SK-N-DZ (cell line): ENCODE measurements at regions not wholly inside any gene's neighbourhood (a gene's known extent, or its start where the extent isn't known, plus 50 kb on each side); places are given as distances from the start of the nearest gene placed in this dataset.
"Not testable (repeated sequence)": the region's sequence is repeated elsewhere in the genome, so short reads cannot be mapped to it uniquely, and the experiment has no call there.

Experiments used
- DNase-seq: peaks from one replicate; pipeline ENCODE4 v3.0.0-alpha.2; 2015; ENCODE audit warnings: low spot score

GRCh38 chr14:105855246-105855892 is 329.0 kb downstream of the TMEM121 start:
- no peak for DNase-seq

DNA sequence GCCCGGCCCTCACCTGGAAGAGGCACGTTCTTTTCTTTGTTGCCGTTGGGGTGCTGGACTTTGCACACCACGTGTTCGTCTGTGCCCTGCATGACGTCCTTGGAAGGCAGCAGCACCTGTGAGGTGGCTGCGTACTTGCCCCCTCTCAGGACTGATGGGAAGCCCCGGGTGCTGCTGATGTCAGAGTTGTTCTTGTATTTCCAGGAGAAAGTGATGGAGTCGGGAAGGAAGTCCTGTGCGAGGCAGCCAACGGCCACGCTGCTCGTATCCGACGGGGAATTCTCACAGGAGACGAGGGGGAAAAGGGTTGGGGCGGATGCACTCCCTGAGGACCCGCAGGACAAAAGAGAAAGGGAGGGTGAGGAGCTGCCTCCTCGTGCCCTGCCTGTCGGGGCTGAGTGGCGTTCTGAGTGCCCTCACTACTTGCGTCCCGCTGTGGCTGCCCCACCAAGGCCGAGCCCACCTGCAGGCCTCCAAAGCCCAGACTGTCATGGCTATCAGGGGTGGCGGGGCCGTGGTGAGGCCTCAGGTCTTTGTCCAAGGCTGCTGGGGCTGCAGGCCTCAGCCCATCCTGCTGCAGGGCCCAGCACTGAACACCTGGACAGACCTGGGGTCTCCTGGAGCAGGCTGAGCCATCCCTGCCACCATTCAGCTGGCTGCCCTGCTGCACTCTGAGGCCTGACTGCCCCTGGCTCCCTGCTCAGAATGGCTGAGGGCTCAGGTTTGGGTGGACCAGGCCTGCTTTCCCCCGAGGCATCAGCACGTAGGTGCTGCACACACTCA is 329.7 kb downstream of the TMEM121 start:
- no peak for DNase-seq

DNA sequence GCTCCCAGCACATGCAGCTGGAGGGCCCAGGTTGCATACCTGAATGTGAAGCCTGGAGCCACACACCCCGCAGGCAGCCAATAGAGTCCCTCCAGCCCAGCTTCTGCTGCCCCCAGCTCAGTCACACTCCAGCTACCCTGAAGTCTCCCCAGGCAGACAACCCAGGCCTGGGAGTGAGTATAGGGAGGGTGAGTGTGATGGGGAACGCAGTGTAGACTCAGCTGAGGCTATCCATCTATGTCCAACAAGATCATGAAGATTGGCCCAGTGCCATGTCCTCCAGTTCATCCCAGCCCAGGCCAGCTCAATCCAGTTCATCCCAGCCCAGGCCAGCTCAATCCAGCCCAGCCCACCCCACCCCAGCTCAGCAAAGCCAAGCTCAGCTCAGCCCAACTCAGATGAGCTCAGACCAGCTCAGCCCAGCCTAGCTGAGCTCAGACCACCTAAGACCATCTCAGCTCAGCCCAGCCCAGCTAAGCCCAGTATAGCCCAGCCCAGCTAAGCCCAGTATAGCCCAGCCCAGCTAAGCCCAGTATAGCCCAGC is 330.4 kb downstream of the TMEM121 start:
- no peak for DNase-seq

DNA sequence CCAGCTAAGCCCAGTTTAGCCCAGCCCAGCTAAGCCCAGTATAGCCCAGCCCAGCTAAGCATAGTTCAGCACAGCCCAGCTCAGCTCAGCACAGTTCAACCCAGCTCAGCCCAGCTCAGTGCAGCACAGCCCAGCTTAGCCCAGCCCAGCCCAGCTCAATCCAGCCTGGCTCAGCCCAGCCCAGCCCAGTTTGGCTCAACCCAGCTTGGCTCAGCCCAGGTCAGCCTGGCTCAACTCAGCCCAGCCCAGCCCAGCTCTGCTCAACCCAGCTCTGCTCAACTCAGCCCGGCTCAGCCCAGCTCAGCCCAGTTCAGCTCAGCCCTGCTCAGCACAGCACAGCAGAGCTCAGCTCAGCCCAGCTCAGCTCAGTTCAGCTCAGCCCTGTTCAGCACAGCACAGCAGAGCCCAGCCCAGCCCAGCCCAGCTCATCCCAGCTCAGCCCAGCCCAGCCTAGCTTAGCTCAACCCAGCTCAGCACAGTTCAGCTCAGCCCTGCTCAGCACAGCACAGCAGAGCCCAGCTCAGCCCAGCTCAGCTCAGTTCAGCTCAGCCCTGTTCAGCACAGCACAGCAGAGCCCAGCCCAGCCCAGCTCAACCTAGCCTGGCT is 330.9 kb downstream of the TMEM121 start:
- no peak for DNase-seq

DNA sequence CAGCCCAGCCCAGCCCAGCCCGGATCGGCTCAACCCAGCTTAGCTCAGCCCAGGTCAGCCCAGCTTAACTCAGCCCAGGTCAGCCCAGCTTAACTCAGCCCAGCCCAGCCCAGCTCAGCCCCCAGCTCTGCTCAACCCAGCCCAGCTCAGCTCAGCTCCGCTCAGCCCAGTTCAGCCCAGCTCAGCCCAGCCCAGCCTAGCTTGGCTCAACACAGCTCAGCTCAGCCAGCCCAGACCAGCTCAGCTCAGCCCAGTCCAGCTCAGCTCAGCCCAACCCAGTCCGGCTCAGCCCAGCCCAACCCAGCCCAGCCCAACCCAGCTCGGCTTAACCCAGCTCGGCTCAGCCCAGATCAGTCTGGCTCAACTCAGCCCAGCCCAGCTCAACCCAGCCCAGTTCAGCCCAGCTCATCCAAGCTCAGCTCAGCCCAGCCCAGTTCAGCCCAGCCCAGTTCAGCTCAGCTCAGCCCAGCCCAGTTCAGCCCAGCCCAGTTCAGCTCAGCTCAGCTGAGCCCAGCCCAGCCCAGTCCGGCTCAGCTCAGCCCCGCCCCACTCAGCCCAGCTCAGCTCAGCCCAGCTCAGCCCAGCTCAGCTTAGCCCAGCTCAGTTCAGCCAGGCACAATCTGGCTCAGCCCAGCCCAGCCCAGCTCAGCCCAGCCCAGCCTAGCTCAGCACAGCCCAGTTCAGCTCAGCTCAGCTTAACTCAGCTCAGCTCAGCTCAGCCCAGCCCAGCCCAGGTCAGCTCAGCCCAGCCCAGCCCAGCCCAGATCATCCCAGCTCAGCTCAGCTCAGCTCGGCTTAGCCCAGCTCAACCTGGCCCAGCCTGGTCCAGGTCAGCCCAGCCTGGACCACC is 331.7 kb downstream of the TMEM121 start:
- no peak for DNase-seq

DNA sequence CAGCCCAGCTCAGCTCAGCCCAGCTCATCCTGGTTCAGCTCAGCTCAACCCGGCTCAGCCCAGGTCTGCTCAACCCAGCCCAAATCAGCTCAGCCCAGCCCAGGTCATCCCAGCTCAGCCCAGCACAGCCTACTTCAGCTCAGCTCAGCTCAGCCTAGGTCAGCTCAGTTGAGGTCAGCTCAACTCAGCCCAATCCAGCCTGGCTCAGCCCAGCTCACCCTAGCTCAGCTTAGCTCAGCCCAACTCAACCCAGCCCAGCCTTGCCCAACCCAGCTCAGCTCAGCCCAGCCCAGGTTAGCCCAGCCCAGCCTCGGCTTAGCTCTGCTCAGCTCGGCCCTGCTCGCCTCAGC is 332.3 kb downstream of the TMEM121 start:
- no peak for DNase-seq

- DNase-seq: not testable (repeated sequence)
Measured at GRCh38 chr14:105859073-105859716, 332.8 kb downstream of the TMEM121 start.

DNA sequence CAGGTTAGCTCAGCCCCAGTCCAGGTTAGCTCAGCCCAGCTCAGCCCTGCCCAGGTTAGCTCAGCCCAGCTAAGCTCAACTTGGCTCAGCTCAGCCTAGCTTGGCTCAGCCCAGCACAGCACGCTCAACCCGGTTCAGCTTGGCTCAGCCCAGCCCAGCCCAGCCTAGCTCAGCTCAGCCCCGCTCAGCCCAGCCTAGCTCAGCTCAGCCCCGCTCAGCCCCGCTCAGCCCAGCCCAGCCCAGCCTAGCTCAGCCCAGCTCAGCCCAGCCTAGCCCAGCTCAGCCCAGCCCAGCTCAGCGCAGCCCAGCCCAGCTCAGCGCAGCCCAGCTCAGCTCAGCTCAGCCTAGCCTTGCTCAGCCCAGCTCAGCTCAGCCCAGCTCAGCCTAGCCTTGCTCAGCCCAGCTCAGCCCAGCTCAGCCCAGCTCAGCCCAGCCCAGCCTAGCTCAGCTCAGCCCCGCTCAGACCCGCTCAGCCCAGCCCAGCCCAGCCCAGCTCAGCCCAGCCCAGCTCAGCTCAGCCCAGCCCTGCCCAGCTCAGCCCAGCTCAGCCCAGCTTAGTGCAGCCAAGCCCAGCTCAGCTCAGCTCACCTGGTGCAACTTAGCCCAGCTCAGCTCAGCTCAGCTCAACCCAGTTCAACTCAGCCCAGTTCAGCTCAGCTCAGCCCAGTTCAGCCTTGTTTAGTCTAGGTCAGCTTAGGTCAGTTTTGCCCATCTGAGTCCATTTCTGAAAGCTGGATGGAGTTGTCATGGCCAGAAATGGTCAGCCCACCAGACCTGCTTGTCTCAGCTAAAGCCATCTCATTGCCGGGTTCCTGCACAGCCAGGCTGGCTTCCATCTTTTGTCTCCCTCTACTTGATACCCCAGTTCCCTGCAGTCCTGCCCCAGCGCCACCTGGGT is 333.6 kb downstream of the TMEM121 start:
- DNase-seq: no peak

DNA sequence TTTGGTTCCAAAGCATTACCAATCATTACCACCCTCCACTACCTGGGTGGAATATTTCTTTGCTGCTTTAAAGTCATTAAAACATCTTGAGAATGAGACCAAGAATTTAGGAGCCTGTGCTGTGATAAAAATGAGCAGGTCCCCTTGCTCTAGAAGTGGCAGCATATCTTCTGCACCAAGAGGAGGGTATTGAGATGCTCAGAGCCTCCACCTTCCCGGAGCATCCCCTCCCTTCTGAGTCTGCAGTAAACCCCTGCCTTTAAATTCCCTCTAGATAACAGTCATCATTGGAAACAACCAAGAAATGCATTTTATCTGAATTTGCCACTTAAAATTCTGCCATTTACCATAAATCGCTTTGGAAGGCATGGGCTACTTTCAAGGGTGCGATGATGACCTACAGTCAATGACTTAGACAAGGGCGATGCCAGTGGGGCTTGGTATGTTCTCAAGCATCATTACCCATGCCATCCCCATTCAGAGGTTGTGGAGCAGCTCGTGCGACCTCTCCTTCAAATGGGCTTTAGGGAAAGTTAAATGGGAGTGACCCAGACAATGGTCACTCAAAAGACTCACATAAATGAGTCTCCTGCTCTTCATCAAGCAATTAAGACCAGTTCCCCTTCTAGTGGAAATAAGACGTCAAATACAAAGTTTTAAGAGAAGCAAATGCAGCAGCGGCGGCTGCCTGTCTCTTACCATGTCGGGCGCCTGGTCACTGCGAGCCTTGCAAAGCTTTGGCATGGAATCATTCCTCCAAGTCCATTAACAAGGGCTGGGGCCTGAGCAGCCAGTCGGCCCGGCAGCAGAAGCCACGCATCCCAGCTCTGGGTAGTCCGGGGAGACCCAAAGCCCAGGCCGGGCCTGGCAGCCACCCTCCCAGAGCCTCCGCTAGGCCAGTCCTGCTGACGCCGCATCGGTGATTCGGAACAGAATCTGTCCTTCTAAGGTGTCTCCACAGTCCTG is 334.5 kb downstream of the TMEM121 start:
- no peak for DNase-seq

DNA sequence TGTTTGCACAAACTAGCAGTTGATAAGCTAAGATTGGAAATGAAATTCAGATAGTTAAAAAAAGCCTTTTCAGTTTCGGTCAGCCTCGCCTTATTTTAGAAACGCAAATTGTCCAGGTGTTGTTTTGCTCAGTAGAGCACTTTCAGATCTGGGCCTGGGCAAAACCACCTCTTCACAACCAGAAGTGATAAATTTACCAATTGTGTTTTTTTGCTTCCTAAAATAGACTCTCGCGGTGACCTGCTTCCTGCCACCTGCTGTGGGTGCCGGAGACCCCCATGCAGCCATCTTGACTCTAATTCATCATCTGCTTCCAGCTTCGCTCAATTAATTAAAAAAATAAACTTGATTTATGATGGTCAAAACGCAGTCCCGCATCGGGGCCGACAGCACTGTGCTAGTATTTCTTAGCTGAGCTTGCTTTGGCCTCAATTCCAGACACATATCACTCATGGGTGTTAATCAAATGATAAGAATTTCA is 335.6 kb downstream of the TMEM121 start:
- no peak for DNase-seq

DNA sequence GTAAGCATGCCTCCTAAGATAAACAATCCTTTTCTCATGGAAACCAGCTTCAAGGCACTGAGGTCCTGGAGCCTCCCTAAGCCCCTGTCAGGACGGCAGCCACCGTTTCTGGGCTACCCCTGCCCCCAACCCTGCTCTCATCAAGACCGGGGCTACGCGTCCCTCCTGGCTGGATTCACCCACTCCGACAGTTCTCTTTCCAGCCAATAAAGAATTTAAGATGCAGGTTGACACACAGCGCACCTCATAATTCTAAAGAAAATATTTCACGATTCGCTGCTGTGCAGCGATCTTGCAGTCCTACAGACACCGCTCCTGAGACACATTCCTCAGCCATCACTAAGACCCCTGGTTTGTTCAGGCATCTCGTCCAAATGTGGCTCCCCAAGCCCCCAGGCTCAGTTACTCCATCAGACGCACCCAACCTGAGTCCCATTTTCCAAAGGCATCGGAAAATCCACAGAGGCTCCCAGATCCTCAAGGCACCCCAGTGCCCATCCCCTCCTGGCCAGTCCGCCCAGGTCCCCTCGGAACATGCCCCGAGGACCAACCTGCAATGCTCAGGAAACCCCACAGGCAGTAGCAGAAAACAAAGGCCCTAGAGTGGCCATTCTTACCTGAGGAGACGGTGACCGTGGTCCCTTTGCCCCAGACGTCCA is 336.3 kb downstream of the TMEM121 start:
- DNase-seq: no peak

DNA sequence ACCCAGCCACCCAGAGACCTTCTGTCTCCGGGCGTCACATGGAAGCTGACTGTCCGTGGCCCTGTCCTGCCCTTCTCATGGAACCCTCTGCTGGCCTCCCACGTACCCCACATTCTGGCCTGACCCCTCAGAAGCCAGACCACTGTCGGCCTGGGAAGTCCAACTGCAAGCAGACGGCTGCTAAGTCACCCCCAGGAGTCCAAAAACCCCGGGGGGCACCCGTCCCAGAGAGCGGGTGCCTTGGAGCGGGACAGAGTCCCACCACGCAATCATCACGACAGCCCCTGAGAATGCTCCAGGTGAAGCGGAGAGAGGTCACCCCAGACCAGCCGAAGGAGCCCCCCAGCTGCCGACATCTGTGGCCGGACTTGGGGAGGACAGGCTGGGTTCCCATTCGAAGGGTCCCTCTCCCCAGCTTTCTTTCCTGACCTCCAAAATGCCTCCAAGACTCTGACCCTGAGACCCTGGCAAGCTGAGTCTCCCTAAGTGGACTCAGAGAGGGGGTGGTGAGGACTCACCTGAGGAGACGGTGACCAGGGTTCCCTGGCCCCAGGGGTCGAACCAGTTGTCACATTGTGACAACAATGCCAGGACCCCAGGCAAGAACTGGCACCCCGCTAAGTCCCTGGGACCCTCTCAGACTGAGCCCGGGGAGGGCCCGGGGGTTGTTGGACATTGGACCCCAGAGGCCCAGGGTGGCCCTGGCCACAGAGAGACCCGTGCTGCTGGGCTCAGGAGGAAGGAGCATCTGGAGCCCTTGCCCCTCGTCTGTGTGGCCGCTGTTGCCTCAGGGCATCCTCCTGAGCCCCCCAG is 337.1 kb downstream of the TMEM121 start:
- no peak for DNase-seq

DNA sequence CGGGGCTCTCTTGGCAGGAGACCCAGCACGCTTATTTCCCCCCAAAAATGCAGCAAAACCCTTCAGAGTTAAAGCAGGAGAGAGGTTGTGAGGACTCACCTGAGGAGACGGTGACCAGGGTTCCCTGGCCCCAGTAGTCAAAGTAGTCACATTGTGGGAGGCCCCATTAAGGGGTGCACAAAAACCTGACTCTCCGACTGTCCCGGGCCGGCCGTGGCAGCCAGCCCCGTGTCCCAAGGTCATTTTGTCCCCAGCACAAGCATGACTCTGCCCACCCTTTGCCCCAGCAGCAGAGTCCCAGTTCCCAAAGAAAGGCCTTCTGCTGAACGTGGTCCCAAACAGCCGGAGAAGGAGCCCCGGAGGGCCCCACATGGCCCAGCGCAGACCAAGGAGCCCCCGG is 337.7 kb downstream of the TMEM121 start:
- no peak for DNase-seq

DNA sequence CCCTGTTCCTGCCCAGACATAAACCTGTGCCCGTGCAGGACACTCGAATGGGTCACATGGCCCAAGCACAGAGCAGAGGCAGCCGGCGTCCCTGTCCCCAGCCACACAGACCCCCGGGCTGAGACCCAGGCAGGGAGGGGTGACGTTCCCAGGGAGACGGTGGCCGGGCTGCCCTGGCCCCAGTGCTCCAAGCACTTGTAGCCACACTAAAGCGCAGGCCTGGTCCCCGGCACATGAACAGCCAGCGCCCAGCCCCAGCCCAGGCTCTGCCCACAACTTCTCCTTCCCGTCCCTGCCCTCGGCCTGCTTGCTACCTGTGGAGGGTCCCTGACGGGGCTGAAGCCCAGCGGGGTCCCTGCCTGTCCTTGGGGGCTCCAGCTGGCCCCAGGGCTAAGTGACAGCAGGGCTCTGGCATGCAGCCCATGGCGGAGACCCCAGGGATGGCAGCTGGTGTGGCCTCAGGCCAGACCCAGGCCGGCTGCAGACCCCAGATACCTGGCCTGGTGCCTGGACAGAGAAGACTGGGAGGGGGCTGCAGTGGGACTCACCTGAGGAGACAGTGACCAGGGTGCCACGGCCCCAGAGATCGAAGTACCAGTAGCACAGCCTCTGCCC is 338.4 kb downstream of the TMEM121 start:
- no peak for DNase-seq

- DNase-seq: no peak
Measured at GRCh38 chr14:105865266-105865903, 339.0 kb downstream of the TMEM121 start.
